ENCODE measurements at regions not wholly inside any gene's neighbourhood (a gene's known extent, or its start where the extent isn't known, plus 50 kb on each side); places are given as distances from the start of the nearest gene placed in this dataset.
"Not testable (repeated sequence)": the region's sequence is repeated elsewhere in the genome, so short reads cannot be mapped to it uniquely, and the experiment has no call there.

GRCh38 chr2:111251711-111252110, 131.0 kb downstream of the BCL2L11 start:
- DNase-seq, result no peak

- DNase-seq, result no peak
Observed at GRCh38 chr2:111252436-111252835, 131.7 kb downstream of the BCL2L11 start.

- not testable (repeated sequence) for DNase-seq
Observed at GRCh38 chr2:111254916-111255315, 134.2 kb downstream of the BCL2L11 start.

GRCh38 chr2:111256628-111257027, 135.9 kb downstream of the BCL2L11 start:
- not testable (repeated sequence) for DNase-seq

GRCh38 chr2:111257607-111258006, 136.9 kb downstream of the BCL2L11 start:
- DNase-seq, result not testable (repeated sequence)

GRCh38 chr2:111258318-111258717, 137.6 kb downstream of the BCL2L11 start:
- not testable (repeated sequence) for DNase-seq

- DNase-seq, result not testable (repeated sequence)
Observed at GRCh38 chr2:111262627-111263379, 142.1 kb downstream of the BCL2L11 start.

- DNase-seq, result not testable (repeated sequence)
Observed at GRCh38 chr2:111263380-111264017, 142.8 kb downstream of the BCL2L11 start.

GRCh38 chr2:111264956-111265355, 144.2 kb downstream of the BCL2L11 start:
- not testable (repeated sequence) for DNase-seq

- not testable (repeated sequence) for DNase-seq
Observed at GRCh38 chr2:111266556-111266955, 145.8 kb downstream of the BCL2L11 start.

GRCh38 chr2:111267038-111267437, 146.3 kb downstream of the BCL2L11 start:
- peak; percentile 20 to 39 for DNase-seq

- not testable (repeated sequence) for DNase-seq
Observed at GRCh38 chr2:111269761-111270323, 149.1 kb downstream of the BCL2L11 start.

- not testable (repeated sequence) for DNase-seq
Observed at GRCh38 chr2:111270569-111270968, 149.9 kb downstream of the BCL2L11 start.

- DNase-seq, result not testable (repeated sequence)
Observed at GRCh38 chr2:111271647-111272304, 151.1 kb downstream of the BCL2L11 start.

- not testable (repeated sequence) for DNase-seq
Observed at GRCh38 chr2:111273007-111273406, 152.3 kb downstream of the BCL2L11 start.

GRCh38 chr2:111275047-111275853, 154.5 kb downstream of the BCL2L11 start:
- not testable (repeated sequence) for DNase-seq

GRCh38 chr2:111275854-111276171, 155.1 kb downstream of the BCL2L11 start:
- not testable (repeated sequence) for DNase-seq

GRCh38 chr2:111278133-111278532, 157.4 kb downstream of the BCL2L11 start:
- not testable (repeated sequence) for DNase-seq

- DNase-seq, result not testable (repeated sequence)
Observed at GRCh38 chr2:111280709-111281286, 160.1 kb downstream of the BCL2L11 start.

- DNase-seq, result not testable (repeated sequence)
Observed at GRCh38 chr2:111282162-111282561, 161.4 kb downstream of the BCL2L11 start.
